Ascending aorta (tissue), 2 donors: ENCODE measurements at regions not wholly inside any gene's neighbourhood (a gene's known extent, or its start where the extent isn't known, plus 50 kb on each side); places are given as distances from the start of the nearest gene placed in this dataset.

Experiments used
- DNase-seq, 2 donors: peaks; one replicate each; pipeline ENCODE4 v3.0.0-alpha.2; 2019; ENCODE audit warnings: low spot score in 2 of 2
- H3K27ac ChIP-seq, 2 donors: fragments of 200-600 bp; sonication (generic); one replicate each; pipeline ENCODE4 v1.5.1; 2016 to 2017; ENCODE audit warnings: mild to moderate bottlenecking in 1 of 2
- H3K27me3 ChIP-seq: fragments of 200-600 bp; sonication (generic); one replicate; pipeline ENCODE4 v1.5.1; 2017
- H3K36me3 ChIP-seq, 2 donors: fragments of 200-600 bp; sonication (generic); one replicate each; pipeline ENCODE4 v1.5.1; 2016
- H3K4me1 ChIP-seq, 2 donors: fragments of 200-600 bp; sonication (generic); one replicate each; pipeline ENCODE4 v1.5.1; 2016 to 2017; ENCODE audit warnings: mild to moderate bottlenecking in 1 of 2
- H3K4me3 ChIP-seq, 2 donors: fragments of 200-600 bp; sonication (generic); one replicate each; pipeline ENCODE4 v1.5.1; 2016 to 2017; ENCODE audit warnings: mild to moderate bottlenecking in 1 of 2
- H3K9me3 ChIP-seq, 2 donors: fragments of 200-600 bp; sonication (generic); one replicate each; pipeline ENCODE4 v1.5.1; 2016
- intact Hi-C: fragments of 100-400 bp; cut with DNase I; formaldehyde crosslinking; loops from one replicate; pipeline ENCODE4 v1.15.1; 2023
- TF ChIP-seq, protein P1 (sequence below), 3 experiments: fragments of 200-600 bp in 2 of 3; fragments of 450-650 bp in 1 of 3; sonication (generic) in 2 of 3; IDR thresholded peaks; one replicate each; pipeline ENCODE4 v1.5.1; 2016 to 2019; ENCODE audit warnings: antibody characterized with exemption in 3 of 3, mild to moderate bottlenecking in 1 of 3, moderate library complexity in 1 of 3

DNA sequence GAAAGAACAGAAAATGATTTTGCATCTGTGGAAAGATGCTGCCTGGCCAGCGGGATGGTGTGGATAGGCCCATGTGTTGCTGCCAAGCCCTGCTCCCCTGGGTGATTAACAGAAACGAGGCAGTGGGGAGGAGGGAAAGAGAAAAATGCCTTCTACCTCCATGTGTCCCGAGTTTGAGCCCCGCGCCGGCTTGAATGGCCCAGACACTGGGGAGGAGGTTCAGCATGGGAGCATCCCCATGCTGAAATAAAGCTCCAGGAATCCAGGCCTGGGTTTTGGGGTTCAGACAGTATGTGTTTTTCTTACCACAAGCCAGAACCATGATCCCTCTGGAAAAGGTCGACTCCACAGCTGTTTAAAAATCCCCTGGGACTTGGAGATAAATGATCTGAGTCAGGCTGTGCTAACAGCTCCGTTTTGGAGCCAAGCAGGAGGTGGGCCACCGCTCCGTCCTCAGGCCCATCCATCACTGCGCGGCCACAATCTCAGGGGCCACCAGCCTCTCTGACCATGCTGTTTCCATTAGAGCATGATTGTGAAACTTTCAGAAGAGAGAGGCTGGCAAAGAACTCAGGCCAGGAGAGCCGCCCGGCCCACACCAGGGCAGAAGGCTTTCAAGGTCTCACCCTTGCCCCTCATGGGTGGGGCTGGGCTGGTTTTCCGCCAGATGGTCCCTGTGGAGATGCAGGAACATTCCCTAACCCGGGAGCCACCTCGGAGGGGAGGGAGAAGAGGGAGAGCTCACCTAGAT, 299.7 kb downstream of the ZEB1 start:
- H3K4me1 ChIP-seq = peaks cover 8 to 18% of the 10 kb centered on the region in 2 donors
- DNase-seq = no peak
- intact Hi-C loops = loop anchor here (2.0 kb wide), 1 partner anchor 14 kb away; no protein-coding TSS in a partner anchor
- H3K9me3 ChIP-seq = no peaks in the 10 kb centered on the region
- H3K27me3 ChIP-seq = no peaks in the 10 kb centered on the region
- H3K36me3 ChIP-seq = no peaks in the 10 kb centered on the region
- no peak overlapping the region for H3K4me3 ChIP-seq
- H3K27ac ChIP-seq = peak overlapping the region in 1 of 2 donors; percentile 8
- TF ChIP-seq, protein P1, sequence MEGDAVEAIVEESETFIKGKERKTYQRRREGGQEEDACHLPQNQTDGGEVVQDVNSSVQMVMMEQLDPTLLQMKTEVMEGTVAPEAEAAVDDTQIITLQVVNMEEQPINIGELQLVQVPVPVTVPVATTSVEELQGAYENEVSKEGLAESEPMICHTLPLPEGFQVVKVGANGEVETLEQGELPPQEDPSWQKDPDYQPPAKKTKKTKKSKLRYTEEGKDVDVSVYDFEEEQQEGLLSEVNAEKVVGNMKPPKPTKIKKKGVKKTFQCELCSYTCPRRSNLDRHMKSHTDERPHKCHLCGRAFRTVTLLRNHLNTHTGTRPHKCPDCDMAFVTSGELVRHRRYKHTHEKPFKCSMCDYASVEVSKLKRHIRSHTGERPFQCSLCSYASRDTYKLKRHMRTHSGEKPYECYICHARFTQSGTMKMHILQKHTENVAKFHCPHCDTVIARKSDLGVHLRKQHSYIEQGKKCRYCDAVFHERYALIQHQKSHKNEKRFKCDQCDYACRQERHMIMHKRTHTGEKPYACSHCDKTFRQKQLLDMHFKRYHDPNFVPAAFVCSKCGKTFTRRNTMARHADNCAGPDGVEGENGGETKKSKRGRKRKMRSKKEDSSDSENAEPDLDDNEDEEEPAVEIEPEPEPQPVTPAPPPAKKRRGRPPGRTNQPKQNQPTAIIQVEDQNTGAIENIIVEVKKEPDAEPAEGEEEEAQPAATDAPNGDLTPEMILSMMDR (IDR thresholded peaks at IDR 0.05) = no peak

DNA sequence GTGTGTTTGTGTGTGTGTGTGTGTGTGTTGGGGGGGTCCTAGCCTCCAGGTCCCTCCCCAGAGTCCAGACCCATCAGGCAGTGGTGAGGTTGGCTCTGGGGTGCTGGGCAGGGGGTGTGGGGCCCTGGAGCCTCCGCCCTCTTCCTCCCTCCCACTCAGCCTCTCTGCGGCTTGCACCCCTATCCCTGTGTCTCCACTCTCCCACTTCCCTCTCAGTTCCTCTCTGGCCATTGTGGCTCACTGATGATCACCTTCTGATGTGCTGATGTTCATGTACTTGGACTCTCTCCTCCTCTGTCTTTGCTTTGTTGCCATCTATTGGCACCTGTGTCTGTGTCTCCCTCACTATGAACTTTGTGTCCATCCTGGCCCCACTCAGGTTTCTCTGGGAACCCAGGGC, 298.7 kb downstream of the ZEB1 start:
- TF ChIP-seq, protein P1 (IDR thresholded peaks at IDR 0.05) = no peak
- Histone ChIP-seq H3K9me3 (no peaks in the 10 kb centered on the region), H3K36me3 (no peaks in the 10 kb centered on the region), H3K4me3 (no peak overlapping the region), H3K27me3 (no peaks in the 10 kb centered on the region), H3K27ac (no peak overlapping the region), H3K4me1 (peaks cover 5 to 15% of the 10 kb centered on the region in 2 donors)
- intact Hi-C loops = loop anchor here (2.0 kb wide), 1 partner anchor 13 kb away; no protein-coding TSS in a partner anchor
- no peak for DNase-seq

DNA sequence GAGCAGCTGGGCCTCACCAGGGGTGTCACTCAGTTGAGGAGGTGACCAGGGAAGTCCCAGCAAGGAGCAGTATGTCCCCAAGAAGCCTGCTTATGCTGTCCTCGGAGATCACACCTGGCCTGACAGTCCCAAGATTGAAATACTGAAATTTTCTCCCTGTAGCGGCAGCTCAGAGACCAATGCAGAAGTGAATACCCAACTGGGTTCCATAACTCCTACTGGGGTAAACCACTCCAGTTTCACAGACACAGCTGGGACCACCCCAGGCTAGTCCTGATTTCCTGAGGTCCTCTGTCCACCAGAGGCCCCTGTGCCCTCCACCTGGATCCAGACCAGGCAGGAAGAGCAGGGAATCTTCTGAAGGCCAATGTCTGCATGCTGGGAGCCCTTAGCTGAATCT, 298.1 kb downstream of the ZEB1 start:
- no peaks in the 10 kb centered on the region for H3K27me3 ChIP-seq
- intact Hi-C loops = no loop called here
- no peak for DNase-seq
- H3K36me3 ChIP-seq = no peaks in the 10 kb centered on the region
- no peak overlapping the region for H3K4me3 ChIP-seq
- TF ChIP-seq, protein P1 (IDR thresholded peaks at IDR 0.05) = no peak
- H3K4me1 ChIP-seq = peaks cover 5 to 15% of the 10 kb centered on the region in 2 donors
- no peaks in the 10 kb centered on the region for H3K9me3 ChIP-seq
- H3K27ac ChIP-seq = no peak overlapping the region

DNA sequence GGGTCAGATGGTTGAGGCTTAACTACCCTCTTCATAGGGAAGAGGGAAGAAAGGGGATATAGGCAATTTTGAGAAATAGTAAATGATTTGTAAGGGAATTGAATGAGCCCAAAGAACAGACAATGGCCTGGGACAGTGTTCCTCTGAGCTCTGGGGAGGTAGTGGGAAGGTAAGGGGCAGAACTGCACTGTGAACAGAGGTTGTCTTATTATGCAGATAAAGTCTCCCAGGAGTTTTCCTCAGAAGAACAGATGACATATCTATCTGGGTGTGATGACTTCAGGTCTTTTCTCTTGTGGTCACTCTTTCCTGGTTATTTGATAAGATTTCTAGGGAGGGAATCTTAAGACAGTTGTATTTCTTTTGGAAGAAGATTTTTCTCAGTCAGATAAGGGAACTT, 296.1 kb downstream of the ZEB1 start:
- H3K27ac ChIP-seq = no peak overlapping the region
- TF ChIP-seq, protein P1 (IDR thresholded peaks at IDR 0.05) = no peak

DNA sequence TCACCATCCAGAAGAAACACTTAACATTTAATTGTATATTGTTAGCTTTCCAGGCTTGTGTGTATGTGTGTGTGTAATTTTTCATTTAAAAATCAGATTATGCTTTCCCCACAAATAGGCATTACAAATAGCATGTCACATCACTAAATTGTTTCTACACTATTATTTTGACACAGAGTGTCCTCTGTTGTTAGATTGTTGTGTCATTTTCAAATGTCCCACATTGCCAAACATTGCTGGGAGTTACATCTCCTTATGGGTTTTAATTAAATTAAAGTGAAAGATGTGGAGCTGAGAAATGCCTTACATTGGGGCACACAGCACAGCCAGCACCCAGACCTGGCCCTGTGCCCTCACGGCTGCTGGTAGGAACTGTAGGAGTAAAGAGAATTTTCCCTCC, 295.6 kb downstream of the ZEB1 start:
- Histone ChIP-seq H3K27me3 (no peaks in the 10 kb centered on the region), H3K4me3 (no peak overlapping the region), H3K27ac (no peak overlapping the region), H3K9me3 (no peaks in the 10 kb centered on the region), H3K36me3 (no peaks in the 10 kb centered on the region), H3K4me1 (peaks cover 5 to 14% of the 10 kb centered on the region in 2 donors)
- no peak for DNase-seq
- TF ChIP-seq, protein P1 (IDR thresholded peaks at IDR 0.05) = no peak
- intact Hi-C loops = no loop called here

More for the DNA sequence above, 296.1 kb downstream of the ZEB1 start:
- DNase-seq = no peak
- Histone ChIP-seq H3K4me3 (no peak overlapping the region), H3K9me3 (no peaks in the 10 kb centered on the region), H3K27me3 (no peaks in the 10 kb centered on the region), H3K36me3 (no peaks in the 10 kb centered on the region), H3K4me1 (peaks cover 5 to 15% of the 10 kb centered on the region in 2 donors)
- intact Hi-C loops = no loop called here
